Kidney epithelial cell (primary cell): ENCODE measurements at regions not wholly inside any gene's neighbourhood (a gene's known extent, or its start where the extent isn't known, plus 50 kb on each side); places are given as distances from the start of the nearest gene placed in this dataset.

ENCODE experiments used
- DNase-seq: peaks from one replicate; pipeline ENCODE4 v3.0.0-alpha.2; 2010; ENCODE audit warnings: low read depth
- H3K27me3 ChIP-seq: 2 replicates; pipeline ENCODE4 v1.6.0; 2011; ENCODE audit warnings: low read length; ENCODE audit not compliant: control insufficient read depth, insufficient read depth
- H3K36me3 ChIP-seq: 2 replicates; pipeline ENCODE4 v1.5.1; 2011; ENCODE audit warnings: low read length; ENCODE audit not compliant: control insufficient read depth, insufficient read depth
- H3K4me3 ChIP-seq: 2 replicates; pipeline ENCODE4 v1.5.1; 2011; ENCODE audit warnings: low read depth, mild to moderate bottlenecking, control low read depth, low read length
- CTCF ChIP-seq: IDR thresholded peaks from 2 replicates; pipeline ENCODE4 v1.5.1; 2011; ENCODE audit warnings: mild to moderate bottlenecking, moderate library complexity, low read length, control low read depth, inconsistent platforms; ENCODE audit not compliant: insufficient read depth, poor library complexity, severe bottlenecking

- no peaks in the 10 kb centered on the region for H3K36me3 ChIP-seq
- no peak for TF ChIP-seq CTCF
- no peak for DNase-seq
- no peaks in the 10 kb centered on the region for H3K27me3 ChIP-seq
- H3K4me3 ChIP-seq, result no peak overlapping the region
These were observed 118.4 kb downstream of the ZNF608 start for GRCh38 chr5:124627815-124628595.

GRCh38 chr5:124626053-124626452 is 120.4 kb downstream of the ZNF608 start:
- H3K36me3 ChIP-seq, result no peaks in the 10 kb centered on the region
- H3K4me3 ChIP-seq, result no peak overlapping the region
- no peak for DNase-seq
- no peak for TF ChIP-seq CTCF
- H3K27me3 ChIP-seq, result no peaks in the 10 kb centered on the region

- no peak for TF ChIP-seq CTCF
- H3K4me3 ChIP-seq, result no peak overlapping the region
- DNase-seq, result no peak
- no peaks in the 10 kb centered on the region for H3K36me3 ChIP-seq
- H3K27me3 ChIP-seq, result no peaks in the 10 kb centered on the region
These were observed 123.2 kb downstream of the ZNF608 start for GRCh38 chr5:124623265-124623664.

- DNase-seq, result no peak
- no peak overlapping the region for H3K4me3 ChIP-seq
- no peaks in the 10 kb centered on the region for H3K36me3 ChIP-seq
- no peaks in the 10 kb centered on the region for H3K27me3 ChIP-seq
- no peak for TF ChIP-seq CTCF
These were observed 123.6 kb downstream of the ZNF608 start for GRCh38 chr5:124622851-124623250.

- Histone ChIP-seq H3K4me3 (no peak overlapping the region), H3K36me3 (no peaks in the 10 kb centered on the region), H3K27me3 (no peaks in the 10 kb centered on the region)
- TF ChIP-seq CTCF, result no peak
- no peak for DNase-seq
These were observed 125.2 kb downstream of the ZNF608 start for GRCh38 chr5:124621279-124621678.

GRCh38 chr5:124620743-124621142 is 125.7 kb downstream of the ZNF608 start:
- H3K27me3 ChIP-seq, result no peaks in the 10 kb centered on the region

More at GRCh38 chr5:124620743-124621142, 125.7 kb downstream of the ZNF608 start:
- no peak for DNase-seq
- H3K36me3 ChIP-seq, result no peaks in the 10 kb centered on the region
- no peak for TF ChIP-seq CTCF
- H3K4me3 ChIP-seq, result no peak overlapping the region
